Cardiac muscle cell (in vitro differentiated cells and primary cell): ENCODE measurements at regions not wholly inside any gene's neighbourhood (a gene's known extent, or its start where the extent isn't known, plus 50 kb on each side); places are given as distances from the start of the nearest gene placed in this dataset.
A peak's percentile ranks its signal among the peaks of the same experiment; 100 is the strongest.

ENCODE experiments used
- DNase-seq, 2 donors: peaks; one replicate each; pipeline versions ENCODE4 v3.0.0 to v3.0.0-alpha.2; 2010 to 2017; ENCODE audit warnings: low read depth in 1 of 2, low spot score in 1 of 2
- H3K27ac ChIP-seq: fragments of 200-600 bp; sonication (generic); 2 replicates; pipeline ENCODE4 v1.5.1; 2016
- H3K27me3 ChIP-seq: fragments of 200-600 bp; sonication (generic); 2 replicates; pipeline ENCODE4 v1.6.0; 2016; ENCODE audit warnings: control low read depth
- H3K36me3 ChIP-seq: fragments of 200-600 bp; sonication (generic); 2 replicates; pipeline ENCODE4 v1.5.1; 2016; ENCODE audit warnings: control low read depth
- H3K4me1 ChIP-seq: fragments of 200-600 bp; sonication (generic); 2 replicates; pipeline ENCODE4 v1.8.1; 2017; ENCODE audit warnings: low read depth, mild to moderate bottlenecking, mixed run types
- H3K4me3 ChIP-seq: fragments of 200-600 bp; sonication (generic); 2 replicates; pipeline ENCODE4 v1.5.1; 2016; ENCODE audit warnings: mild to moderate bottlenecking
- H3K9me3 ChIP-seq: fragments of 200-600 bp; sonication (generic); 2 replicates; pipeline ENCODE4 v1.5.1; 2017; ENCODE audit warnings: low read depth, mild to moderate bottlenecking, control low read depth
- CTCF ChIP-seq: IDR thresholded peaks from 2 replicates; pipeline ENCODE4 v1.5.1; 2012; ENCODE audit warnings: low read depth, mild to moderate bottlenecking, low read length

- peak in 1 of 2 donors; percentile 67 for DNase-seq
- Histone ChIP-seq H3K4me3 (no peak overlapping the region), H3K27ac (peak overlapping the region; percentile 45), H3K27me3 (no peaks in the 10 kb centered on the region), H3K9me3 (no peaks in the 10 kb centered on the region), H3K36me3 (no peaks in the 10 kb centered on the region), H3K4me1 (peaks cover 16% of the 10 kb centered on the region)
- TF ChIP-seq CTCF = no peak
Measured at GRCh38 chr1:234737967-234738314, 128.0 kb upstream of the IRF2BP2 start.

GRCh38 chr1:234735916-234736315 is 125.9 kb upstream of the IRF2BP2 start:
- H3K9me3 ChIP-seq = no peaks in the 10 kb centered on the region
- no peak for TF ChIP-seq CTCF
- no peak for DNase-seq

GRCh38 chr1:234735476-234735875 is 125.5 kb upstream of the IRF2BP2 start:
- no peaks in the 10 kb centered on the region for H3K9me3 ChIP-seq
- no peaks in the 10 kb centered on the region for H3K27me3 ChIP-seq
- no peak for DNase-seq
- no peaks in the 10 kb centered on the region for H3K36me3 ChIP-seq
- H3K4me3 ChIP-seq = no peak overlapping the region
- TF ChIP-seq CTCF = no peak
- no peak overlapping the region for H3K27ac ChIP-seq
- H3K4me1 ChIP-seq = peaks cover 23% of the 10 kb centered on the region

More at GRCh38 chr1:234735916-234736315, 125.9 kb upstream of the IRF2BP2 start:
- no peaks in the 10 kb centered on the region for H3K36me3 ChIP-seq
- H3K27ac ChIP-seq = no peak overlapping the region
- H3K4me1 ChIP-seq = peaks cover 19% of the 10 kb centered on the region
- no peak overlapping the region for H3K4me3 ChIP-seq
- H3K27me3 ChIP-seq = no peaks in the 10 kb centered on the region

- Histone ChIP-seq H3K27me3 (no peaks in the 10 kb centered on the region), H3K27ac (no peak overlapping the region), H3K36me3 (no peaks in the 10 kb centered on the region), H3K4me3 (no peak overlapping the region), H3K9me3 (no peaks in the 10 kb centered on the region), H3K4me1 (peaks cover 25% of the 10 kb centered on the region)
- no peak for DNase-seq
- no peak for TF ChIP-seq CTCF
Measured at GRCh38 chr1:234734869-234735268, 124.9 kb upstream of the IRF2BP2 start.

- H3K4me3 ChIP-seq = no peak overlapping the region
- peaks cover 25% of the 10 kb centered on the region for H3K4me1 ChIP-seq
- no peak for TF ChIP-seq CTCF
- no peak for DNase-seq
- no peaks in the 10 kb centered on the region for H3K9me3 ChIP-seq
- H3K36me3 ChIP-seq = no peaks in the 10 kb centered on the region
- H3K27me3 ChIP-seq = no peaks in the 10 kb centered on the region
- H3K27ac ChIP-seq = no peak overlapping the region
Measured at GRCh38 chr1:234734412-234734835, 124.4 kb upstream of the IRF2BP2 start.

- Histone ChIP-seq H3K9me3 (no peaks in the 10 kb centered on the region), H3K27ac (no peak overlapping the region), H3K4me1 (peaks cover 24% of the 10 kb centered on the region), H3K36me3 (no peaks in the 10 kb centered on the region), H3K4me3 (no peak overlapping the region), H3K27me3 (no peaks in the 10 kb centered on the region)
- no peak for DNase-seq
- TF ChIP-seq CTCF = no peak
Measured at GRCh38 chr1:234733427-234733826, 123.4 kb upstream of the IRF2BP2 start.
